K562 (cell line): ENCODE measurements at regions not wholly inside any gene's neighbourhood (a gene's known extent, or its start where the extent isn't known, plus 50 kb on each side); places are given as distances from the start of the nearest gene placed in this dataset.

ENCODE experiments used
- EHMT2 ChIP-seq: fragments of 450-650 bp; IDR thresholded peaks from 2 replicates; pipeline ENCODE4 v1.6.1; 2018; ENCODE audit warnings: antibody characterized with exemption
- EZH2 ChIP-seq: IDR thresholded peaks from 2 replicates; pipeline ENCODE4 v1.6.1; 2012; ENCODE audit warnings: low read depth, mild to moderate bottlenecking, inconsistent platforms, low read length, borderline replicate concordance
- FOXP1 ChIP-seq: sonication (generic); formaldehyde crosslinking; IDR thresholded peaks from 2 replicates; pipeline ENCODE4 v1.8.0; 2022; ENCODE audit warnings: mild to moderate bottlenecking, missing genetic modification reagents
- MAFF ChIP-seq: IDR thresholded peaks from 2 replicates; pipeline ENCODE4 v1.6.1; 2012; ENCODE audit warnings: low read length, improper control_type of control experiment
- MCM7 ChIP-seq, 2 experiments: fragments of 450-650 bp; IDR thresholded peaks; 2 replicates each; pipeline ENCODE4 v1.6.1; 2016 to 2018
- TF ChIP-seq, protein P1 (sequence below), 2 experiments: fragments of 450-650 bp; conservative IDR thresholded peaks; 2 replicates each; pipeline ENCODE4 v1.6.1; 2017; ENCODE audit warnings: mild to moderate bottlenecking in 2 of 2, moderate library complexity in 2 of 2
- TF ChIP-seq, protein P2 (sequence below), 3 experiments: IDR thresholded peaks in 2 of 3; conservative IDR thresholded peaks in 1 of 3; 2 replicates each; pipeline ENCODE4 v1.5.1; 2011 to 2012; ENCODE audit warnings: low read length in 3 of 3, mild to moderate bottlenecking in 3 of 3, control low read depth in 2 of 3, improper control_type of control experiment in 1 of 3, inconsistent platforms in 1 of 3, low read depth in 1 of 3, mixed read lengths in 1 of 3, moderate library complexity in 1 of 3; ENCODE audit not compliant: insufficient read depth in 2 of 3

DNA sequence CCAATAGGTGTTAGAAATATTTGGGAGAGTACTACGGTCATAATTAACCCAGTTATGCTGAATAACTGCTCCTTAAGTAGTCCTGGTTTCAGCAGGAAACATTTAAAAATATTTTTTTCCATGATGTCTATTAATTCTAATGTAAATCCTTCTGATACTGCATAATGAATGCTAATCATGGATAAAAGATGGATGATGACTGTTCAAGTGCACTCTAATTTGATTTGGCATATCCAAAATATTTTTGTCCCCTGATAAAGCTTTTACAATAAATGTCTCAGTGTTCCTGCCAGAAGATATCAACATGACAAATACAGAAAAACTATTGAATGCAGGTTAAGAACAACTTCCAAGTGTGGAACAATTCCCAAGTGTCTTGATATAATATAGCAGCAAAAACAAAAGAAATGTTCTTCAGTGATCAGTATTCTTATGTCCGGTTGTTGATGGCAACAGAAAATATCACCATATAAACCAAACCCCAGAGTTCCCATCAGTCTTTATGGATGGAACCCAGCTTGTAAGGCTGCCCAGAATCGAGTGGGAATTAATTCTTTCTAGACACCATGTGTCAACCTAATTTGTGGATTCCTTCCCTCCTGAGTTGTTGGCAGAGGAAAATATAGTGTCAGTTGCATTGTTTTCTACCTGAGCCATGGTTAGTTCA lies 205.4 kb upstream of the GK2 start:
- TF ChIP-seq, protein P1, sequence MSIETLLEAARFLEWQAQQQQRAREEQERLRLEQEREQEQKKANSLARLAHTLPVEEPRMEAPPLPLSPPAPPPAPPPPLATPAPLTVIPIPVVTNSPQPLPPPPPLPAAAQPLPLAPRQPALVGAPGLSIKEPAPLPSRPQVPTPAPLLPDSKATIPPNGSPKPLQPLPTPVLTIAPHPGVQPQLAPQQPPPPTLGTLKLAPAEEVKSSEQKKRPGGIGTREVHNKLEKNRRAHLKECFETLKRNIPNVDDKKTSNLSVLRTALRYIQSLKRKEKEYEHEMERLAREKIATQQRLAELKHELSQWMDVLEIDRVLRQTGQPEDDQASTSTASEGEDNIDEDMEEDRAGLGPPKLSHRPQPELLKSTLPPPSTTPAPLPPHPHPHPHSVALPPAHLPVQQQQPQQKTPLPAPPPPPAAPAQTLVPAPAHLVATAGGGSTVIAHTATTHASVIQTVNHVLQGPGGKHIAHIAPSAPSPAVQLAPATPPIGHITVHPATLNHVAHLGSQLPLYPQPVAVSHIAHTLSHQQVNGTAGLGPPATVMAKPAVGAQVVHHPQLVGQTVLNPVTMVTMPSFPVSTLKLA (conservative IDR thresholded peaks at IDR 0.05): no peak
- TF ChIP-seq EHMT2: no peak
- TF ChIP-seq MAFF: no peak
- TF ChIP-seq EZH2: no peak
- TF ChIP-seq MCM7 (IDR thresholded peaks at IDR 0.05): no peak
- TF ChIP-seq, protein P2, sequence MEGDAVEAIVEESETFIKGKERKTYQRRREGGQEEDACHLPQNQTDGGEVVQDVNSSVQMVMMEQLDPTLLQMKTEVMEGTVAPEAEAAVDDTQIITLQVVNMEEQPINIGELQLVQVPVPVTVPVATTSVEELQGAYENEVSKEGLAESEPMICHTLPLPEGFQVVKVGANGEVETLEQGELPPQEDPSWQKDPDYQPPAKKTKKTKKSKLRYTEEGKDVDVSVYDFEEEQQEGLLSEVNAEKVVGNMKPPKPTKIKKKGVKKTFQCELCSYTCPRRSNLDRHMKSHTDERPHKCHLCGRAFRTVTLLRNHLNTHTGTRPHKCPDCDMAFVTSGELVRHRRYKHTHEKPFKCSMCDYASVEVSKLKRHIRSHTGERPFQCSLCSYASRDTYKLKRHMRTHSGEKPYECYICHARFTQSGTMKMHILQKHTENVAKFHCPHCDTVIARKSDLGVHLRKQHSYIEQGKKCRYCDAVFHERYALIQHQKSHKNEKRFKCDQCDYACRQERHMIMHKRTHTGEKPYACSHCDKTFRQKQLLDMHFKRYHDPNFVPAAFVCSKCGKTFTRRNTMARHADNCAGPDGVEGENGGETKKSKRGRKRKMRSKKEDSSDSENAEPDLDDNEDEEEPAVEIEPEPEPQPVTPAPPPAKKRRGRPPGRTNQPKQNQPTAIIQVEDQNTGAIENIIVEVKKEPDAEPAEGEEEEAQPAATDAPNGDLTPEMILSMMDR (IDR thresholded peaks at IDR 0.05 in 2 of 3, conservative IDR thresholded peaks at IDR 0.05 in 1 of 3; ENCODE audit: insufficient read depth in 2 of 3, low read depth in 1 of 3, low read length in 3 of 3): no peak
- no peak for TF ChIP-seq FOXP1 (CRISPR knock-in tag)
